ENCODE measurements at regions not wholly inside any gene's neighbourhood (a gene's known extent, or its start where the extent isn't known, plus 50 kb on each side); places are given as distances from the start of the nearest gene placed in this dataset.

DNA sequence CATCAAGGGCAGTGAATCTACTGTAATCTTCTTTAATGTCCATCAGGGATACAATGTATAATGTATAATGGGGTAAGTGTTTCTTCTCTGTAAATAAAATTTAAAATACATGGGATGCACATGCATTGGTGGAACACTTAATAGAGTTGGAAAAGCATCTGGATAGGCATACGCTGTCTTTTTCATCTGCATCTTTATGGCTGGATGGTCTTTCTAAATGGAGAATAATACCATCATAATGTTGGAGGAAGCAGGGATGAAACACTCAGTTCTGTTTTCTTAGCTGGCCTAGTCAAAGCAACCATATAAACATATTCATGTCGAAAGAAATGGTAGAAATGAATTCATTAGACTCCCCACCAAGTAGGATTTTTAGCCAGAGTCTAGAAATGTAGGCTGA is 202.8 kb downstream of the CDCA7 start:
- TF ChIP-seq, protein P1, sequence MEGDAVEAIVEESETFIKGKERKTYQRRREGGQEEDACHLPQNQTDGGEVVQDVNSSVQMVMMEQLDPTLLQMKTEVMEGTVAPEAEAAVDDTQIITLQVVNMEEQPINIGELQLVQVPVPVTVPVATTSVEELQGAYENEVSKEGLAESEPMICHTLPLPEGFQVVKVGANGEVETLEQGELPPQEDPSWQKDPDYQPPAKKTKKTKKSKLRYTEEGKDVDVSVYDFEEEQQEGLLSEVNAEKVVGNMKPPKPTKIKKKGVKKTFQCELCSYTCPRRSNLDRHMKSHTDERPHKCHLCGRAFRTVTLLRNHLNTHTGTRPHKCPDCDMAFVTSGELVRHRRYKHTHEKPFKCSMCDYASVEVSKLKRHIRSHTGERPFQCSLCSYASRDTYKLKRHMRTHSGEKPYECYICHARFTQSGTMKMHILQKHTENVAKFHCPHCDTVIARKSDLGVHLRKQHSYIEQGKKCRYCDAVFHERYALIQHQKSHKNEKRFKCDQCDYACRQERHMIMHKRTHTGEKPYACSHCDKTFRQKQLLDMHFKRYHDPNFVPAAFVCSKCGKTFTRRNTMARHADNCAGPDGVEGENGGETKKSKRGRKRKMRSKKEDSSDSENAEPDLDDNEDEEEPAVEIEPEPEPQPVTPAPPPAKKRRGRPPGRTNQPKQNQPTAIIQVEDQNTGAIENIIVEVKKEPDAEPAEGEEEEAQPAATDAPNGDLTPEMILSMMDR (IDR thresholded peaks at IDR 0.05; ENCODE audit: low read length) = no peak
- no peak for TF ChIP-seq EZH2 (optimal IDR thresholded peaks at IDR 0.05; ENCODE audit: low read depth, low read length)
